Karpas-422 (cell line): ENCODE measurements at regions not wholly inside any gene's neighbourhood (a gene's known extent, or its start where the extent isn't known, plus 50 kb on each side); places are given as distances from the start of the nearest gene placed in this dataset.
"Not testable (repeated sequence)": the region's sequence is repeated elsewhere in the genome, so short reads cannot be mapped to it uniquely, and the experiment has no call there.

Source experiments
- DNase-seq: peaks from one replicate; pipeline ENCODE4 v3.0.0-alpha.2; 2015
- H2AFZ ChIP-seq: fragments of 200-600 bp; sonication (generic); 2 replicates; pipeline ENCODE4 v1.6.1; 2014; ENCODE audit warnings: antibody characterized with exemption, low read length, mixed read lengths
- H3K27ac ChIP-seq: fragments of 200-600 bp; sonication (generic); 2 replicates; pipeline ENCODE4 v1.5.1; 2014; ENCODE audit warnings: mild to moderate bottlenecking, low read length, moderate library complexity
- H3K27me3 ChIP-seq: fragments of 200-600 bp; sonication (generic); 2 replicates; pipeline ENCODE4 v1.6.1; 2014; ENCODE audit warnings: low read length, mixed read lengths
- H3K36me3 ChIP-seq: fragments of 200-600 bp; sonication (generic); 2 replicates; pipeline ENCODE4 v1.6.1; 2014; ENCODE audit warnings: low read length, mixed read lengths; ENCODE audit not compliant: insufficient read depth
- H3K4me1 ChIP-seq: fragments of 200-600 bp; sonication (generic); 2 replicates; pipeline ENCODE4 v1.6.1; 2014; ENCODE audit warnings: mild to moderate bottlenecking, low read length, mixed read lengths
- H3K4me2 ChIP-seq: fragments of 200-600 bp; sonication (generic); 2 replicates; pipeline ENCODE4 v1.6.1; 2014; ENCODE audit warnings: low read length, low read depth, mild to moderate bottlenecking; ENCODE audit not compliant: poor library complexity, severe bottlenecking
- H3K4me3 ChIP-seq: fragments of 200-600 bp; sonication (generic); 2 replicates; pipeline ENCODE4 v1.5.1; 2014; ENCODE audit warnings: mild to moderate bottlenecking, antibody characterized with exemption, low read length, mixed read lengths
- H3K79me2 ChIP-seq: fragments of 200-600 bp; sonication (generic); 2 replicates; pipeline ENCODE4 v1.6.1; 2014; ENCODE audit warnings: mild to moderate bottlenecking, low read length, mixed read lengths
- H3K9ac ChIP-seq: fragments of 200-600 bp; sonication (generic); 2 replicates; pipeline ENCODE4 v1.6.0; 2014; ENCODE audit warnings: low read length
- H3K9me2 ChIP-seq: fragments of 200-600 bp; sonication (generic), shearing (Covaris generic); replicated peaks from 2 replicates; pipeline ENCODE4 v1.6.0; 2014; ENCODE audit warnings: mild to moderate bottlenecking, low read length, moderate library complexity; ENCODE audit not compliant: insufficient read depth
- H3K9me3 ChIP-seq: fragments of 300-700, 200-600 bp; sonication (generic); 2 replicates; pipeline ENCODE4 v1.6.1; 2014; ENCODE audit warnings: low read length, mixed read lengths
- H4K20me1 ChIP-seq: fragments of 200-600 bp; sonication (generic); 2 replicates; pipeline ENCODE4 v1.6.1; 2014; ENCODE audit warnings: mild to moderate bottlenecking, antibody characterized with exemption, low read length, low read depth; ENCODE audit not compliant: insufficient read depth

DNA sequence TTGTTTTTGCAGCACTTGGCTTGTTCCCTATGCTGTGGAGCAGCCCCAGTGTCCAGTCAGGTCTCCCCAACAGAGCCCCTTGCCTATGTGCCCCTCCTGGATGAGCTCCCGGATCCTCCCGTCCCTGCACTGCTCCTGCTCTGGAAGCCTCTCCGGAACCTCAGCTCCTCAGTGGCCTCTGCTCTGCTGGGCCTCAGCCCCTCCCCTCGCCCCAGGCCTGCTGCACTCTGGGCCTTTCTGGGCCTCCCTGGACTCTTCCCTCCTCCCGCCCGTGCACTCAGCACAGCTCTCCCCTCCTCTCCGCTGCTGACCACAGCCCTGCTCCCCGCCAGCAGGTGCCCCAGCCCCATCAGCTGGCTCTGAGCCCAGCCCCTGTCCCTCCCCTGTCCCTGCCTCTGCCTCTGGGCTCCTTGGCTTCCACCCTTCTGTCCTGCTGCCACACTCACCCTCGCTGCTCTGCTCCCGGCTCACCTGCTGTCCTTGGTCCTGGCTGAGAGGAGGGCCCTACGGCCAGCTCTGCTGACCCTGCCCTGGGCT, 102.2 kb downstream of the TMEM121 start:
- not testable (repeated sequence) for H3K9me2 ChIP-seq, H3K4me1 ChIP-seq, H3K36me3 ChIP-seq, H3K4me2 ChIP-seq, DNase-seq, H3K4me3 ChIP-seq, H3K79me2 ChIP-seq, H3K27ac ChIP-seq, H3K9ac ChIP-seq, H2AFZ ChIP-seq, H3K9me3 ChIP-seq, H4K20me1 ChIP-seq, H3K27me3 ChIP-seq

DNA sequence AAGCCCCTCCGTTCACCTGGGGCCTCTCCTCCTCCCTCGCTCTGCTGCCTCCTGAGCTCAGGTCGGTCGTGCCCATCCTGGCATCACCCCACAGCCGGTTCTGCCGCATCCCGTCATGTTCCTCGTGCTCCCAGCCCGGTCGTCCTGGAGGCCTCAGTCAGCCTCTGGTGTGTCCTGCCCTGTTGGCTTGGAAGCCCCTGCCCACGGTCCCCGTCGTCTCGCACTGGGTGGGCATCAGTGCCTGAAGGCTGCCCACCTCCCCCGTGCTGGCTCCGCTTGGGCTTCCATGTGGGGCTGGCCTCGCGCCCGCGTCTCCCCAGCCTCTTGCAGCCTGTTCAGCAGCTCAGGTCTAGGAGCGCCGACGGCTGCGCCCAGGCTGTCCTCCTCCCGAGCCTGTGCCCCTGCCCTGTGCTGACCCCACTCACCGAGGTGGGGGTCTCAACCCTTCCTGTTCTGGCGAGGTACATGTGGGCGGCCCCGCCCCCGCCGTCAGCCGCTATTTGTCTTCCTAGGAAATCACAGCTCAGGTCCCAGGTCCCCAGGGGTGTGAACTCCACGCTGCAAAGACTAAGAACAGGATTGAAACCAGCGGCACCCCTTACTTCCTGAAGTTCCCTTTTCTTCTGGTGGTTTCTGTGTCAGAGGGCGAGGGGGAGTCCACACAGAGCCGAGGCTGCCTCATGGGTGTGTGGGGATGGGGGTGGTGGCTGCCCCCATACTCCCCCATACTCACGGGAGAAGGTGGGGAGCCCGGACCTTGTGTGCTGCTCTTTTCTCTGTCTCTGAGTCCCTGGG, 102.9 kb downstream of the TMEM121 start:
- not testable (repeated sequence) for H3K36me3 ChIP-seq, H3K4me2 ChIP-seq, H3K9me3 ChIP-seq, H3K4me1 ChIP-seq, H3K9me2 ChIP-seq, H3K27me3 ChIP-seq, H4K20me1 ChIP-seq, H2AFZ ChIP-seq, DNase-seq, H3K27ac ChIP-seq, H3K4me3 ChIP-seq, H3K79me2 ChIP-seq, H3K9ac ChIP-seq

DNA sequence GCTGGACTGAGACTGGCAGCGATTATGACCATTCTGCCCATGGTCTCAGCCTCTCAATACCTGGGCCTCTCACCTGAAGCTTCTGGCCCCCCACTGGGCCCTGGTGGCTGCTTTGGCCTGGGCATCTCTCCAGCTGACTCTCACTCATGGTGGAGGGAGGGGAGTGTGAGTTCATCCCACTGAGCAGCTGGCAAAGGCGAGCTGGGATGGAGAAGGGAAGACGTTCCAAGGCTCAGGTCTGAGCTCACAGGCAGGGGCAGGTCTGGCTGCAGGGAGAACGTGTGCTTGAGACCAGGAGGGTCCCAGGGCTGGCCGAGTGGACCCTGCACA, 103.5 kb downstream of the TMEM121 start:
- Histone ChIP-seq H3K27me3 (no peaks in the 10 kb centered on the region), H3K4me1 (no peaks in the 10 kb centered on the region; the same call in 1 of the 2 replicates), H3K4me3 (no peak overlapping the region), H3K36me3 (no peaks in the 10 kb centered on the region), H3K9ac (no peak overlapping the region), H3K9me3 (no peaks in the 10 kb centered on the region), H3K9me2 (no peaks in the 10 kb centered on the region), H3K4me2 (no peak overlapping the region), H2AFZ (no peak overlapping the region; the same call in 1 of the 2 replicates), H3K79me2 (no peaks in the 10 kb centered on the region), H4K20me1 (no peaks in the 10 kb centered on the region), H3K27ac (no peak overlapping the region)
- no peak for DNase-seq

DNA sequence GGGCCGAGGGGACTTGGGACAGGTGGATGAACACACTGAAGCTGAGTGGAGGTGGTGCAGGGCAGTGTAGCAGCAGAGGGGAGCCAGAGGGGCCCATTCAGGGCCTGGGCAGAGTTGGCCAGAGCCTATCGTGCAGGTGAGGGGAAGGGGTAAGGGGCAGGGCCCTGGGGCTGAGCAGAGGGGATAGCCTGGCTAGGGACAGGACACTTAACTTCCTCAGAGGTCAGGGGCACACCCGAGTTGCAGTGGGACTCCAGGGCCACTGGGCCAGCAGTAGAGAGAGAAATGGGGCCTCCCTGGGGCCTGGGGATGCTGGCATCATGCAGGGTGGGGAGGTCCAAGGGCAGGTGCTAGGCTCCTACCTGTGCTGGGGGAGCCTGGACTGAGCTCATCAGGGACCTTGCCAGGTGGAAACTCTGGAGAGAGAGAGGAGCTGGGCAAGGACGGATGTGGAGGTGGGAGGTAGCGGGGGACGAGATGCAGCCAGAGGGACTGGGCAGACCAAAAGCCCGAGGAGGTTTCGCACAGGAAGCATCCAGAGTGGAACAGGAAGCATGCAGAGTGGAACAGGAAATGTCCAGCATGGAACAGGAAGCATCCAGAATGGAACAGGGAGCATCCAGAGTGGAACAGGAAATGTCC, 104.0 kb downstream of the TMEM121 start:
- not testable (repeated sequence) for H3K9me2 ChIP-seq, H3K9me3 ChIP-seq, H3K4me1 ChIP-seq, H3K27me3 ChIP-seq, H4K20me1 ChIP-seq, H3K36me3 ChIP-seq, H3K4me2 ChIP-seq, H3K79me2 ChIP-seq, H3K4me3 ChIP-seq, H3K27ac ChIP-seq, H3K9ac ChIP-seq, H2AFZ ChIP-seq, DNase-seq

DNA sequence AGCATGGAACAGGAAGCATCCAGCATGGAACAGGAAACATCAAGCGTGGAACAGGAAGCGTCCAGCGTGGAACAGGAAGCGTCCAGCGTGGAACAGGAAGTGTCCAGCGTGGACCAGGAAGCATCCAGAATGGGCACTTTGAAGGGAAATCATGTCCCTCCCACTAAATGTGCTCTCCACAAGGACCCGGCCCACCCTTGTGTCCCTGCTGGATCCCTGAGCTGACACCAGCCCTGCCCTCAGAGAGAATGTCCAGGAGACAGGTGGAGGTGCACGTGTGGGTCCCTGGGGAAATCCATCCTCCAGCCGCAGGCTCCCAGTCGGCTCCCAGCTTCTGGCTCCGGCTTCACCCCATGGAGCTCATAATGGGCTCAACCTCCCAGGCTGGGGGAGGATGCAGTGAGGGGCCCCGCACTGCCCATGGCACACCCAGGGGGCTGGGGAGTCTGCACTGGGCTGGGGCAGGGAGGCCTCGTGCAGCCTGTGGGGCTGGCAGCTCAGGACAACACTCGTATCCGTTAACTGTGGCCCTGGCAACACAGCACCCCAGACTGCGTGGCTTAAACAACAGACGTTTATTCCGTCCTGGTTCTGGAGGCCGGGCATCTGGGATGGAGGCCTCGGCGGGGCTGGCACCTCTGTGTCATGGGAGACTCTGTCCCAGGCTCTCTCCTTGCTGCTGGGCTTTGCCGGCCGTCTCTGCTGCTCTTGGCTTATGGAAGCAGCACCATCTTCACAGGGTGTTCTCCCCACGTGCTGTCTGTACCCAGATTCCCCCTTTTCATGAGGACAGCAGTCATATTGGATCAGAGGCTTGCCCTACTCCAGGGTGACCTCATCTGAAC, 104.8 kb downstream of the TMEM121 start:
- not testable (repeated sequence) for H3K9me3 ChIP-seq, H3K9me2 ChIP-seq, H3K36me3 ChIP-seq, H4K20me1 ChIP-seq, DNase-seq, H3K79me2 ChIP-seq, H2AFZ ChIP-seq, H3K4me2 ChIP-seq, H3K4me3 ChIP-seq, H3K27me3 ChIP-seq, H3K9ac ChIP-seq, H3K4me1 ChIP-seq, H3K27ac ChIP-seq

DNA sequence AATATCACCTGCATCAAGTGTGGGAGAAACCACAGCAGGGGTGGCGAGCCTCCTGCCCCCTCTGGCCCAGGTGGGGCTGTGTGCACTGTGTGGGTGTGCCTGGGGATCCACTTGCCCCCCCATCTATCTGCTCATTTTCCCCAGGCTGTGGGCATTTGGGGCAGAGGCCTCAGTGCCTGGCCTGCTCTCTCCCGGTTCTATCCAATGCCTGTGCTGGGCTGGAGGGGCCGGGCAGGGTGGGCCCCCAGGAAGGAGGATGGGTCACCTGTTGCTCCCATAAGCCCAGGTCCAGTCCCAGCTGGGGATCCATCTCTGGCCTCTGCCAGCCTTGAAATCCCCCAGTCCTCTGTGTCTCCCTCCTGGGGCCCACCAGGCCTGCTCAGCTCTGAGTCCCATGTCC, 105.6 kb downstream of the TMEM121 start:
- H3K9me2 ChIP-seq = no peaks in the 10 kb centered on the region
- H4K20me1 ChIP-seq = no peaks in the 10 kb centered on the region
- no peaks in the 10 kb centered on the region for H3K36me3 ChIP-seq
- DNase-seq = no peak
- no peaks in the 10 kb centered on the region; the same call in 1 of the 2 replicates for H3K4me1 ChIP-seq
- no peaks in the 10 kb centered on the region for H3K79me2 ChIP-seq
- no peak overlapping the region for H3K4me3 ChIP-seq
- no peak overlapping the region for H2AFZ ChIP-seq
- H3K9me3 ChIP-seq = no peaks in the 10 kb centered on the region
- no peak overlapping the region for H3K27ac ChIP-seq
- no peak overlapping the region for H3K9ac ChIP-seq
- no peak overlapping the region for H3K4me2 ChIP-seq
- no peaks in the 10 kb centered on the region for H3K27me3 ChIP-seq

DNA sequence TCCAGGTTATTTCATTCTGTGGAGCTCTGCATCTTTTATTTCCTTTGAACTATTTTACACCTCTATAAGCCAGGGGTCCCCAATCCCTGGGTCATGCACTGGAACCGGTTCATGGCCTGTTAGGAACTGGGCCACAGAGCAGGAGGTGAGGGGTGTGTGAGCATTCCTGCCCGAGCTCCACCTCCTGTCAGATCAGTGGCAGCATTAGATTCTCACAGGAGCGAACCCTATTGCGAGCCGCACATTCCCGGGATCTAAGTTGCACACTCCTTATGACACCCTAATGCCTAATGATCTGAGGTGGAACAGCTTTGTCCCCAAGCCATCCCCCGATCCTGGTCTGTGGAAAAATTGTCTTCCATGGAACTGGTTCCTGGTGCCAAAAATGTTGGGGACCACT, 107.2 kb downstream of the TMEM121 start:
- not testable (repeated sequence) for H3K9me3 ChIP-seq, H3K79me2 ChIP-seq, H4K20me1 ChIP-seq, H2AFZ ChIP-seq, H3K9ac ChIP-seq, H3K27me3 ChIP-seq, H3K4me2 ChIP-seq, H3K9me2 ChIP-seq, H3K27ac ChIP-seq, H3K4me3 ChIP-seq, DNase-seq, H3K4me1 ChIP-seq, H3K36me3 ChIP-seq

DNA sequence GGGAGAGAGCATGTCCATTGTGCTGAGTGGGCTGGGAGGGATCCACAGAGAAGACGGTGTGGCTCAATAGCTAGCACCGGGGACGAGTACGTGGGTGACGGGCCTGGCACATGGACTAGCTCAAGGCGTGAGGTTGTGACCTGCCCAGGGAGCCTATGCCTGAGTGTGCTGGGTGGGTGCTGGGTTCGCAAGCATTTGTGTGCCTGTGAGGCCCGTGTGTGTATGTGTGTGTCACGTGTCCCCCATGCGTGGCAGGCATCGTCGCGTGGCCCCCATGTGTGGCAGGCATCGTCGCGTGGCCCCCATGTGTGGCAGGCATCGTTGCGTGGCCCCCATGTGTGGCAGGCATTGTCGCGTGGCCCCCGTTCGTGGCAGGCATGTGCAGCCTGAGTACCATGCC, 109.2 kb downstream of the TMEM121 start:
- H3K9ac ChIP-seq = no peak overlapping the region
- no peaks in the 10 kb centered on the region for H4K20me1 ChIP-seq

More for the DNA sequence above, 109.2 kb downstream of the TMEM121 start:
- no peaks in the 10 kb centered on the region for H3K79me2 ChIP-seq
- H3K27me3 ChIP-seq = no peaks in the 10 kb centered on the region
- H3K9me2 ChIP-seq = no peaks in the 10 kb centered on the region
- H3K9me3 ChIP-seq = no peaks in the 10 kb centered on the region
- no peak overlapping the region for H3K27ac ChIP-seq
- H3K4me1 ChIP-seq = no peaks in the 10 kb centered on the region
- H3K4me2 ChIP-seq = no peak overlapping the region
- H2AFZ ChIP-seq = no peak overlapping the region
- no peak overlapping the region for H3K4me3 ChIP-seq
- no peaks in the 10 kb centered on the region for H3K36me3 ChIP-seq
- no peak for DNase-seq
